HG02840 (cell line): ENCODE measurements at regions not wholly inside any gene's neighbourhood (a gene's known extent, or its start where the extent isn't known, plus 50 kb on each side); places are given as distances from the start of the nearest gene placed in this dataset.

Experiments used
- ATAC-seq: cut with Tn5 transposase; IDR thresholded peaks from one replicate; pipeline ENCODE4 v1.9.1; 2021; ENCODE audit warnings: mild to moderate bottlenecking, moderate library complexity, moderate number of reproducible peaks; ENCODE audit not compliant: unreplicated experiment, low FRiP score

DNA sequence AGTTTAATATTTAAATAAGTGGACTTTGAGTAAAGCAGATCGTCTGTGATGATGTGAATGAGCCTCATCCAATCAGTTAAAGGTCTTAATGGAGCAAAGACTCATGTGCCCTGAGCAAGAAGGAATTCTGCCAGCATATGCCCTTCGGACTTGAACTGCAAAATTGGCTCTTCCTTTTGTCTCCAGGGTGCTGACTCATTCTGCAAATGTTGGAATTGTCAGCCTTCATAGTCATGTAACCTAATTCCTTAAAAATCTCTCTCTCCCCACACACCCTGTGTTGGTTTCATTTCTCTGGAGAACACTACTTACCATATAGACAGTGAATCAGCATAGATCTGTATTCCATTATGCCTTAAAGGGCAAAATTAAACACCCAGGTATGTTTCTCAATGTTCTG, 609.8 kb upstream of the GALNTL6 start:
- no peak for ATAC-seq

DNA sequence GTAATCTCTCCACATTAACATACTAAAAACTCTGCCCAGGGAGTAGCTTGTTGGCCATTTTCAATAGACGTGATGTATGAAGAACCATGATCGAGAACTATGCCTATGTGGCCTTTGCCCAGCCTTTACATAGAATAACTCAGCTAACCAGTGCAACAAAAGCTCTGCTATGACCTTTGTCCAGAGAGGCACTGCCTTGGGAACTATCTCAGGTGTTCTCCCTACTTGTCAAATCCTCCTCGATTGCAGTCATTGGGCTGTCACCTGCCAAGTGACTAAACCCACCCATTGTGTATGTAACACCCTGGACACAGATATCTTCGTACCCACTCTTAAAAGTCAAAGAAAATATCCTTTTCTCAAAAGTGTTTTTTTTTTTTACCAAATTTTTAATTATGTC, 610.3 kb upstream of the GALNTL6 start:
- ATAC-seq: no peak

DNA sequence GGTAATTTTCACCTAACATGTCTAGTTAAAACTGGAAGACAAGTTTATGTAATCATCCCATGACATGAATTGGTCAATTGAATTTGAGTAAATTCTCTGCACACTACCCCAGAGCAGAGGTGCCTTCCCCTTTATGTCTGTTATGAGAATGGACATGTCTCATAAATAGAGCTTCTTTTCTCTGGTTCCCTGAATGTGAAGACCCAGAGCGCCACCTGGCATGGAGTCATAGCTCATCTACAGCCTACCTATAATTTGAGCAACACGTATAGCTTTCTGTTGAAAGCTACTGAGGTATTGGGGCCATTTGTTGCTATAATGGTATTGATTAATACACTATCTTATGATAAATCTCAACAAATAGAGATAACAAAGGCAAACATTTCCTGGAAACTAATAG, 626.5 kb upstream of the GALNTL6 start:
- no peak for ATAC-seq

DNA sequence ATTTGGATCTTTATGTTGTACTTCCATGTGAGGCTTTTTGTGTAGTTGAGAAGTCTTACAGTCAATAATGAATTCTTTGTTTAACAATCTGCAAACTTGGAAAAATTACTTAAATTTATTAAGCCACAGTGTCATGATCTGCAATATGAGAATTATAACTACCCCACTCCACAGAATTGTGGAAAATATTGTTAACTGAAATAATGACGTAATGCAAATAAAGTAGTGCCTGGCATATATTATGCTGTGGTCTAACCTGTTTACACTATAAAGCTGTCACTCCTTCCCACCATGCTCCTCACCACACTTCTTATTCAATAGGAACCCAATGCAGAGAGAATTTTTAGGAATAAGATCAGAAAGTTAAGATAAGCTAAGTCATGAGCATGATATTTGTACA, 632.1 kb upstream of the GALNTL6 start:
- no peak for ATAC-seq

DNA sequence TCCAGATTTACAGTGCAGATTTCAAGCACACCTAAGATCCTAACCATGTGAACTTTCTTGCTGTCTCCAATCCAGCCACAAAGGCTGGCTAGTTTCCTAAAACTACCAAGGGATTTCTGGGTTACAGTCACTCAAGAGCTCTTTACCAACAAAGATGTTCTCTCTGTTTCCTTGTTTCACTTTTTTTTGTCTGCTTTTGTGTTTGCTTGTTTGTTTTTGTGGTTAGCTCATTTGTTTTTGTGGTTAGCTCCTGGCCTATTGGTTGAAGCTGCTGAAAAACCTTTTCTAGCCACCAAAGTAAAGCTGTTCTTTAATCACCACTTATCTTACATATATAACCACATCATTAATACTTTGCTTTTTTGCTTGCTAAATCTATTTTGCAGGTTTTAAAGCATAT, 642.5 kb upstream of the GALNTL6 start:
- no peak for ATAC-seq

DNA sequence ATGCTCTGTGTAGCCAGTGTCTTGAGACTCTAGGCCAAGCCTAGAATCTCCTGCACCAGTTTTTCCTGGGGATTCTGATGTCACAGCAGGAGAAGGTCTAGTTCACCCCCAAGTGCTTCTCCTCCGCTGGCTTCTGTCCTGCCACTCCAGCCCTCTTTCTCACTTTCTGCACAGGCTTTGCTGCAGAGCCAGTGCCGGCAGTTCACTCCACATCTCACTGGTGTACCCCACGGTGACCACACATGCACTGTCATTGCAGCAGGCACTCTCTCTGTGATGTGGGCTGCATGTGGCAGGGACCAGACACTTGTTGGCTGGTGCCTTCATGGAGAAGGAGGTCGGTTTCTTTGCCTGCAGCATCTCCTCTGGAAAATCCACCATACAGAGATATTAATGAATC, 643.8 kb upstream of the GALNTL6 start:
- no peak for ATAC-seq

DNA sequence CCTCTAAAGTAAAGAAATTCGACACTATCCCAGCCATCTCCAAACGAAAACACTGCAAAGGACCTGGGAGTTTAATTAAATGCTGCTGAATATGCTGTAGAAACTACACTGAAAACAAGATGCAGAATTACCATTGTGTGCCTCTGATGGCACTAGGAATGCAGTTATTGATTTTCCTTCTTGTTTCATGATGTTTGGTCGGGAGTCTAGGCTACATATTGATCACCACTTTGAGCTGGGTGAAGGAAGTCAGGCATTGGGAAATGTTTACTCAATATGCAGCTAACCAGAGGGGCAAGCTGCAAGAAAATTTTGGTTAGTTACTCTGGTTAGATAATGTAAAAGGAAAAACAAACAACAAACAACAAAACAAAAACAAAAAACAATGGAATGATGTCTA, 650.7 kb upstream of the GALNTL6 start:
- no peak for ATAC-seq

DNA sequence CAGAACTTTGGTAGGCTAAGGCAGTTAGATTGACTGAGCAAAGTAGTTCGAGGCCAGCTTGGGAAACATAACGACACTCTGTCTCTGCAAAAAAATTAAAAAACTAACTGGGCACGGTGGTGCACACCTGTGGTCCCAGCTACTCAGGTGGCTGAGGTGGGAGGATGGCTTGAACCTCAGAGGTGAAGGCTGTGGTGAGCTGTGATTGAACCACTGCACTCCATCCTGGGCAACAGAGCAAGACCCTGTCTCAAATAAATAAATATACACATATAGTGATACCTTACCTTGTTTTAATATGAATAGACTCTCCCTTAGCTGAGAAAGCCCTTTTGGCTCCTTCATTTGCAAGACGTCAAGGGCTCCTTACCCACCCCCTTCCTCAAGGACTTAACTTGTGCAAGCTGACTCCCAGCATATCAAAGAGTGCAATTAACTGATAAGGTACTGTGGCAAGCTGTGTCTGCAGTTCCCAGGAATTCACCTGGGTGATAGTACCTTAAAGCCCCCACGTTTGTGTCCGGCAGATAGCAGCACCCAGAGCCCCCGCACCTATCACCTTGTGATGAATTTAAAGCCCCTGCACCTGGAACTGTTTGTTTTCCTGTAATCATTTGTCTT, 655.6 kb upstream of the GALNTL6 start:
- no peak for ATAC-seq

DNA sequence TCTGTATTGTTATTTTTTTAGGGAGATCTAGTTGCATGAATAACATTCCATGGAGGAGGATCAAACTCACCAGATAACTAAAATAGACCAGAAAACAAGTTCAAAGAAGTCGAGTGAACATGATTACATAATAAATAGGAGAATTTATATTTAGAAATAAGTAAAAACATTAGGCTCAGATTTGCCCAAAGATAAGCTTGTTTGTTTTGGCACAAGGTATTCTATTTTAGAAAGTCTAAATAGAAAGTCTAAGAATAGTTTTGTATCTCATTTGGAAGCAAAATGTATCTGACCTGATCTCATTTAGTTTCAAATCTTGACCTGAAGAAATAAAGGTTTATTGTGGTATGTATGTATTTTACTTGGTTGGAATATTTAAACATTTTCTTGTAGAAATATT, 670.6 kb upstream of the GALNTL6 start:
- no peak for ATAC-seq

DNA sequence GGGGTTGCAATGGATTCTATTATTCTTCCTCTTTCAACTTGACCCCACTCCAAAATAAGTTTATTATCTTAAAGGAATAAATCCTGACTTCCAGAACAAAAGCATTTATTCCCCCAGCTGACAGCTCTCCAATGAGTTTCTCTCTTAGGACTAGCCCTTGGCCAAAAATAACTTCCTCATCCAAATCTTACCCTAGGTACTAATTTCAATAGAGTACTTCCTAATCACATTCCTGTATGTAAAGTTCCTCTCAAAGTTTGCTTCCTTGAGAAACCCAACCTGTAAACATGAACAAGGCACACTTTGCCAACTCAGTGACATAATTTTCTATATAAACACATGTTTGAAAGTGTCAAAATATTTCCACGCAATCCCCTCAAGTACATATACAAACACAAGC, 671.2 kb upstream of the GALNTL6 start:
- ATAC-seq: no peak

DNA sequence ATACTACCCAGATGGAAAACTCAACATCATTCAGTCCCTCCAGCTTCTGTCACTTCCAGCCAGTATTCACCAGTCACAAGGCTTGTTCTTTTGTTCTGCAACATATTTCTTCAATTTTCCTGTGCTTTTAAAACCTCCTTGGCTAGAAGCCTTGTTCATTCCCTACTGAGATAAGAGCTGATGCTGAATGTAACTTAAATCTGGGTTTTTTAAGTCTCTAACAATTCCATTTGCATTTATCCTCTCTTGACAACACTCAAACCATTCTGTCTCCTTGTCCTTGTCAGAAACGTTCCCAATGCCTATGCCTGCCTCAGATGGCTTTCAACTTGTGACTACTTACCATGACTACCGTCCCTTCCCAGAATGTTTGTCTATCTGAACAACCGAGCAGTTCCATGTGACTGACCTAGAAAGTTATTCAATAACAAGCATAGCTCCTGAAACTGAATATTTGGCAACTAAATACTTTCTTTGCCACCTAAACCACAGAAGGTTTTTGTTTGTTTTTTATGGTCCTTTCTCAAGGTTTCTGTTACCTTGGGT, 682.9 kb upstream of the GALNTL6 start:
- no peak for ATAC-seq

DNA sequence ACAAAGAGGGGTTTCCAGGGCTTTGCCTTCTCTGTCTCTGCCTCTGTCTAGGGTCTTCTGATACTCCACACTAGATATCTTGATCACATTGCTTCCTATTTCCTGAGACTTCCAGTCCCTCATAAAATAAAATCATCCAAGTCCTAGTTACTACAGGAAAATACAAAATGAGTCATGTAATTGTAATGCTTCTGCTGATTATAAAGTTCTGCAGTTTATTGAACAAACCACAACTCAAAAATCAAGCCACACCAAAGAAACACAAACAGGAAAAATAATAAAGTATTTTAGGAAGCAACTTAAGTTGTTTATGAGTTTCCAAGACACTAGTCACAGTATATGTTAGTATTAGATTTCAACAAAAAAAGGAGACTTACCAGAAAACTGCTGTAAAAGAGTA, 695.1 kb upstream of the GALNTL6 start:
- no peak for ATAC-seq

DNA sequence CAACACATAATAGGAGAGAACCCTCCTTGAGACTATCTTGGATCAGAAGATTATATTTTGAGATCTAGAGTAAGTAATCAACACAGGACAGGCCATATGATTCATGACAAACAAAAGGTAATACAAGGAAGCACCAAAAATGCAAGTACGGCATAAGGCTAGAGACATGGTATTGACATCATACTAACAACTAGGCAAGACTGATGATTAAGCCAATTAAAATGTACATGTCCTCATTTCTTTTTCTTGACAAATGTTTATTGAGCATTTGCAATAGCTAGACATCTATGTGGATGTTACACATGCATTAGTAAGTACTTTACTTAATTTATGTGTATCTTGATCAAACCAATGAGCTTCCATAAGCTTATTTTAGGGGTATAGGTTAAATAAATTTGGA, 695.7 kb upstream of the GALNTL6 start:
- no peak for ATAC-seq

DNA sequence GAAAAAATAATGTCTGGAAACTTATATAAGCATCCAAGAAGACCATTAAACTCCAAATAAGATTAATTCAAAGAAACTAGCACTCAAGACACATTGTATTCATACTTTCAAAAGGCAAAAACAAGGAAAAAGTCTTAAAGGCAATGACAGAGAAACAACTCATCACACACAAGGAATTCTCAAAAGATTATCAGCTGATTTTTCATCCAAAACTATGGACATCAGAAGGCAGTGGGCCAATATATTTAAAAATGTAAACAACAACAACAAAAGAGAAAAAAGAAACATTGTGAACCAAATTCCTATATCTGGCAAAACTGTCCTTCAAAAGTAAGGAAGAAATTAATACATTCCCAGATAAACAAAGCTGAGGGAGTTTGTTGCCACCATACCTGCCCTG, 711.4 kb upstream of the GALNTL6 start:
- ATAC-seq: no peak

DNA sequence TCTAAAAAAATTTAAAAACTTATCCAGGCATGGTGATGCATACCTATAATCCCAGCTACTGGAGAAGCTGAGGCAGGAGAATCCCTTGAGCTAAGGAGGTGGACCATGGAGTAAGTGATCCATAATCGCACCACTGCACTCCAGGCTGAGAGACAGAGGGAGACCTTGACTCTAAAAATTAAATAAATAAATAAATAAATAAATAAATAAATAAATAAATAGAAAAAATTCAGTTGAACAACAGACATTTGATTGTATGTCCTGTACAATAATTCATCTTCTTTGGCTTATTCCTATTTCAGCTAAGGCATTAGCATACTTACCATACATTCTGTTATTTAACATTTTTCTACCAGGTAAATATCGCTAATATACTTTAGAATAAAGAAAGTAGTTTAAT, 726.1 kb upstream of the GALNTL6 start:
- ATAC-seq: no peak

DNA sequence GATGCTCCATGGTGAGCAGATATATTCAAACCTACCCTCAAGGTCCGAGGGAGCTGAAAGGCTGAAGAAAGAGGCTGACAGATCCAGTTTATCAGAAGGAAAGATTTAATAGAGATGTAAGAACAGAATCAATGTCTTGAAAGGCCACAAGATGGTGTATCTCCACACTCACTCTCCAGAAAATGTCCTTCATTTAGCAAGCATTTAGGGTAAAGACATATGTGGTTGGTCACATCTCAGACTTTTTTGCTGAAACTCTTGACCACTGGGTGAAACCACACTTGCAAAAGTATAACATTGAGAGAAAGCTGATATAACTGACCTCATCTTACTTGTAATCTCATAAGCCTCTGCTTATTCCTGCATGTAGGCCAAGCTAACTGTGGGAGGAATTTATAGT, 745.8 kb upstream of the GALNTL6 start:
- no peak for ATAC-seq

DNA sequence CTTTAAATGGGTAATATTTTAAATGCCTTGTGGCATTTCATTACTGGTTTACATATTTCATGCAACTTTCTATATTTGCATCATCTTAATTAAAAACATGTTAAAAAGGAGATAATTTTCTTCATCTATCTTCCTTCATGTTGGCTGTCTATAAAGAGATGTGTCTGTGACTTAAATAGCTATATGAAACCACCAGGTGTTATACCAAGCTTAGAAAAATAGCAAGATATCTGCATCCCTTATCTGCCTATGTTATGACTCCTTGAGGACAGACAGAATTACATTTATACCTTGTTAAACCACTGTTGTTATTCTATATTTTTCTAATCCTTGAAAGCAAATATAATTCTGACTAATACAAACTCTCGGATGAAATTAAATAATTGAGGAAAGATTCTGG, 763.8 kb upstream of the GALNTL6 start:
- no peak for ATAC-seq

DNA sequence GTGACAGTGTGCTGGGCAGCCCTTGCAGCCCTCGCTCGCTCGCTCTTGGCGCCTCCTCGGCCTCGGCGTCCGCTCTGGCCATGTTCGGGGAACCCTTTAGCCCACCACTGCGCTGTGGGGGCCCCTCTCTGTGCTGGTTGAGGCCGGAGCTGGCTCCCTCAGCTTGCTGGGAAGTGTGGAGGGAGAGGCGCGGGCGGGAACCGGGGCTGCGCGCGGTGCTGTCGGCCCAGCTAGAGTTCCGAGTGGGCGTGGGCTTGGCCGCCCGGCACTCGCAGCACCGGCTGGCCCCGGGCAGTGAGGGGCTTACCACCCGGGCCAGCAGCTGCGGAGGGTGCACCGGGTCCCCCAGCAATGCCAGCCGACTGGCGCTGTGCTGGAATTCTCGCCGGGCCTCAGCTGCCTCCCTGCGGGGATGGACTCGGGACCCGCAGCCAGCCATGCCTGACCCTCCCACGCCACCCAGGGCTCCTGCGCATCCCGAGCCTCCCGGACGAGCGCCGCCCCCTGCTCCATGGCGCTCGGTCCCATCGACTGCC, 770.1 kb upstream of the GALNTL6 start:
- no peak for ATAC-seq

DNA sequence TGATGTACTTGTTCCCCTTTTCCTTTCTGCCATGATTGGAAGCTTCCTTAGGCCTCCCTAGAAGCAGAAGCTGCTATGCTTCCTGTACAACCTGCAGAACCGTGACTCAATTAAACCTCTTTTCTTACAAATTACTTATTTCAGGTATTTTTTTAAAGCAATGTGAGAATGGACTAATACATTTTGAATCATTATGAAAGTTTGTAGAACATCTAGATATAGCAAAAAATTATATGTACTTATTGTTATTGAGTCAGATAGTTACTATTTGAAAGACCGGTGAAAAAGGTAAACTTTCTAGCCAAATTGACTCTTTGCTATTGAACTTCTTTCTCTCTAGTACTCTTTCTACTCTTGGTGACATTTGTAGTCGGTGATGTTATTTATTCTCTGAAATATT, 777.3 kb upstream of the GALNTL6 start:
- ATAC-seq: no peak

DNA sequence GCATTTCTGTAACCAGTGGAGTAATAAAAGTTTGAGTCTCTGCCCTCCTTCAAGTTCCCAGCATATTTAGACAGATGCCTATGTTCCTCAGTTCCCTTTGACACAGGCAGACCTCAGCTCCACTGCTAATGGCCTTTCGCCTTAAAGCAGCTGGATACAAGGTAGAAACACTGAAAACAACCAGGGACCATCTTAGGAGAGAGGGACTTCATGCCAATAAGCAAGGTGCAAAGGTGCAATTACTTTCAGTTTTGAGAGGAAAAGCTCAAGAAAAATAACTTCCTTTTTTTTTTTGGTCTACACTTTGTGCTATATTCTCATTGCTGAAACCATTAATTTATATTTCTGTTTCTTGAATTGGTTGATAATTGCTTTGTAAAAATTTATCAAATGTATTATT, 781.9 kb upstream of the GALNTL6 start:
- ATAC-seq: no peak

DNA sequence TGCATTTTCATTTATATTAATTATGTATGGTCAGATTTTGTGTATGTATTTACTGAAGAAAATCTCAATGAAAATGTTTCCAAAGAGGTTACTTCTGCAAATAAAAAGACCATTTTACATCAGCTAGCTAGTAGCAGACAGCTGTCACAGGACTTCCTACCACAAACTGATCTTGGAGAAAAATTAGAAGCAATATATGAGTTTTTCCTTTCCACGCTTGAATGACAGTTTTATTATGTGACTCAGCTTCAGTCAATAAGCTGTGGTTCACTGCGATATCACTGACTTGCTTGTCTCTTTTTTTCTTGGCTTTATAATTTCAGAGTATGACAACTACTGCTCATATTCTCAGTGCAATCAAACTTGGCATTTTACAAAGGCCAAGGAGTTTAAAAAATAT, 787.4 kb upstream of the GALNTL6 start:
- ATAC-seq: no peak

DNA sequence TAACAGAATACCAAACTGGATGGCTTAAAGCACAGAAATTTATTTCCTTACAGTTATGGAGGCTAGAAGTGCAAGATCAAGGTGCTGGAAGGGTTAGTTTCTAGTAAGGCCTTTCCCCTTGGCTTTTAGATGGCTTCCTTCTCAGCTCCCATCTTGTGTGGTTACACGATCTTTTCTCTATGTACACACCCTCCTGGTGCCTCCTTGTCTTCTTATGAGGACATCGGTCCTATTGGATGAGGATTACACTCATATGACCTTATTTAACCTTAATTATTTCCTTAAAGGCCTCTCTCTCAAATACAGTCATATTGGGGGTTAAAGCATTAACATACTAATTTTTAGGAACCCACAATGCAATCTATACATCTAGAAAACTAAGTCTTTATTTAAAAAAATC, 787.9 kb upstream of the GALNTL6 start:
- ATAC-seq: no peak
